ENCODE measurements at regions not wholly inside any gene's neighbourhood (a gene's known extent, or its start where the extent isn't known, plus 50 kb on each side); places are given as distances from the start of the nearest gene placed in this dataset.

DNA sequence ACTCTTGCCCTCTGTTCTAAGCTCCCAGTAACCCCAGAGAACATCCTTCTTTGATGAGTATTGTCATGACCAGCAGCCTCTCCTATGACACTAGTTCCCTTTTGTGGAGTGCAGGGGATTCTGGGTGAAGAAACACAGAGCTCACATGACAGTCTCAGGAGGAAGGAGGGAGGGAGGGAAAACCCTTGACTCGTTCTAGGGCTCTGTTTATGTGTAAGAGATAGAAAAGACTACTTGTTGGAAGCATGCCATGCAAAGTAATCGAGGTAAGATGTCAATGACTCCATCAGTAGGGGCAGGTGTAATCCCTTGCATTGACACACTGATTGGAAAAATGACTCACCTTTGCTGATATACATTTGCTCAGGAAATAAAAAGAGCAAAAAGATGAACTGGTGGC, 190.2 kb upstream of the ELL2 start:
- TF ChIP-seq, protein P1, sequence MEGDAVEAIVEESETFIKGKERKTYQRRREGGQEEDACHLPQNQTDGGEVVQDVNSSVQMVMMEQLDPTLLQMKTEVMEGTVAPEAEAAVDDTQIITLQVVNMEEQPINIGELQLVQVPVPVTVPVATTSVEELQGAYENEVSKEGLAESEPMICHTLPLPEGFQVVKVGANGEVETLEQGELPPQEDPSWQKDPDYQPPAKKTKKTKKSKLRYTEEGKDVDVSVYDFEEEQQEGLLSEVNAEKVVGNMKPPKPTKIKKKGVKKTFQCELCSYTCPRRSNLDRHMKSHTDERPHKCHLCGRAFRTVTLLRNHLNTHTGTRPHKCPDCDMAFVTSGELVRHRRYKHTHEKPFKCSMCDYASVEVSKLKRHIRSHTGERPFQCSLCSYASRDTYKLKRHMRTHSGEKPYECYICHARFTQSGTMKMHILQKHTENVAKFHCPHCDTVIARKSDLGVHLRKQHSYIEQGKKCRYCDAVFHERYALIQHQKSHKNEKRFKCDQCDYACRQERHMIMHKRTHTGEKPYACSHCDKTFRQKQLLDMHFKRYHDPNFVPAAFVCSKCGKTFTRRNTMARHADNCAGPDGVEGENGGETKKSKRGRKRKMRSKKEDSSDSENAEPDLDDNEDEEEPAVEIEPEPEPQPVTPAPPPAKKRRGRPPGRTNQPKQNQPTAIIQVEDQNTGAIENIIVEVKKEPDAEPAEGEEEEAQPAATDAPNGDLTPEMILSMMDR (conservative IDR thresholded peaks at IDR 0.05) = no peak
- TF ChIP-seq EZH2 (IDR thresholded peaks at IDR 0.05; ENCODE audit: low read depth) = no peak
